ENCODE measurements at regions not wholly inside any gene's neighbourhood (a gene's known extent, or its start where the extent isn't known, plus 50 kb on each side); places are given as distances from the start of the nearest gene placed in this dataset.
"Not testable (repeated sequence)": the region's sequence is repeated elsewhere in the genome, so short reads cannot be mapped to it uniquely, and the experiment has no call there.

GRCh38 chr4:177974461-177974860, 532.2 kb upstream of the AGA start:
- no peak for DNase-seq (ENCODE audit: low spot score)
- intact Hi-C loops (cut with DNase I) = no loop called here

GRCh38 chr4:177975315-177975987, 533.2 kb upstream of the AGA start:
- intact Hi-C loops (cut with DNase I) = no loop called here
- no peak for DNase-seq (ENCODE audit: low spot score)

DNA sequence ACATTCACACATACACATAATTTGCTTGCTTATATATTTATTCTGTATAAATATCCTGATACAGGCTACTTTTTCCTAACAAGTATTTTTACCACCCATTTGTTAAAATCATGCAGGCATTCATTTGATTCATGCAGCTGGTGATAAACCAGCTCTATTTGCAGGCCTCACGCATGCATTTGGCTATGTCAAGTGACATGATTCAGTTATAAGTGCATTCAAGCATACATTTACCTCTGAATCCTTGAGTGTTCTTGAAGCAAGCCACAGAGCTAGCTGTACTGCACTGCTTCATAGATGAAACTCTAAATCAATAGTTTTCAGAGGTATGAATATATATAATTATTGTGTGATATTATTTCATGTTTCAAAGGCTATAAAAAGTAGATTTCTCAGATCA, 544.0 kb upstream of the AGA start:
- DNase-seq (ENCODE audit: low spot score) = no peak
- intact Hi-C loops (cut with DNase I) = no loop called here

DNA sequence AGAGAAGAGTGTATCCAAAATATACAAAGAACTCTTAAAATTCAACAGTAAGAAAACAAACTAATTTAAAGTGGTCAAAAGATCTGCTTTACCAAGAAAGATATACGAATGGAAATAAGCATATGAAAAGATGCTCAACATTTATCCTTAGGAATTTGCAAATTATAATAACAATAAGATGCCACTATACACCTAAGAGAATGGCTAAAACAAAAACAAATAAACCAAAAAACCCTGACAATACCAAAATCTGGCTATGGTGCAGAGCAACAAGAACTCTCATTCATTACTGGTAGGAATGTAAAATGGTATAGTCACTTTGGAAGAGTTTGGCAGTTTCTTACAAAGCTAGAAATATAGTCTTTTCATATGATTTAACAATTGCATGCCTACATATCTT, 545.7 kb upstream of the AGA start:
- DNase-seq (ENCODE audit: low spot score) = no peak
- intact Hi-C loops (cut with DNase I) = no loop called here

- intact Hi-C loops (cut with DNase I) = no loop called here
- DNase-seq (ENCODE audit: low spot score) = no peak
Observed at GRCh38 chr4:177989503-177990201, 547.4 kb upstream of the AGA start.

DNA sequence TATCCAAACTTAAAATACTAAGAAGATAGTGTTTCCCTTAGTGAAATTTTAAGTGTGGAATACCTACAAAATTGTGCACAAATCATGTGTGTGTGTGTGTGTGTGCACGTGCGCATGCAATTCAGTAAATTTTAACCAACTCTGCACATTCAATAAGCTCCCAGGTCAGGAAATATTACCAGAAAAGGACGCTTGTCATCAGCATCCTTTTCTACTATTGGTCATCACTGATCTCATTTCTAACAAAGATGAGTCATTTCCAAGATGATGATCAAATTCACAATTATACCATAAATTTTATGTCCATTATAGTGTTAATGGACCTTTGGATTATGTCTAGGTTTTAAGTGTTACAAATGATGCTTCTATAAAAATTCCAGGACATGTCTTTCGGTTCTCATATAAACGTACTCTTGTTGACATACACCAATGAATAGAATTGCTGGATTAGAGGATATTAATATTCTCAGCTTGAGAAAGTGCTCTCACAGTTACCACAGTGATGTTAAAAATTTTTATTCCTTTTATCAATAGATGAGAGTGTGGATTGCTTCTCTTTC, 560.9 kb upstream of the AGA start:
- no peak for DNase-seq (ENCODE audit: low spot score)
- intact Hi-C loops (cut with DNase I) = no loop called here

DNA sequence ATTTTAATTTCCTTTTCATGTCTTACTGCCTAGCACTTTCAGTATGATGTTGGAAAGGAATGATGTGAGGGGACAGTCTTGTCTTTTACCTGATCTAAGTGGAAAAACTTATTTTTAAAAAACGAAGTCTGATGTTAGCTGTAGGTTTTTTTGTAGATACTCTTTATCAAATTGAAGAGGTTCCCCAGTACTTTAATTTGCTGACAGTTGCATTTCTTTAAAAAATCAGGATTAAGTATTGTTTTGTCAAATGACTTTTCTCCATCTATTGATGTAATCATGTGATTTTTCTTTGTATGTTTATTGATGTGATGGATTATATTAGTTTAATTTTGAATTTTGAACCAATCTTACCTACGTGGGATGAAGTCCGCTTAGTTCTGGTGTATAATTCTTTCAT, 568.4 kb upstream of the AGA start:
- no peak for DNase-seq (ENCODE audit: low spot score)
- intact Hi-C loops (cut with DNase I) = no loop called here

DNA sequence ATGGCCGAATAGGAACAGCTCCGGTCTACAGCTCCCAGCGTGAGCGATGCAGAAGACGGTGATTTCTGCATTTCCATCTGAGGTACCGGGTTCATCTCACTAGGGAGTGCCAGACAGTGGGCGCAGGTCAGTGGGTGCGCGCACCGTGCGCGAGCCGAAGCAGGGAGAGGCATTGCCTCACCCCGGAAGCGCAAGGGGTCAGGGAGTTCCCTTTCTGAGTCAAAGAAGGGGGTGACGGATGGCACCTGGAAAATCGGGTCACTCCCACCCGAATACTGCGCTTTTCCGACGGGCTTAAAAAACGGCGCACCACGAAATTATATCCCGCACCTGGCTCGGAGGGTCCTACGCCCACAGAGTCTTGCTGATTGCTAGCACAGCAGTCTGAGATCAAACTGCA, 572.8 kb upstream of the AGA start:
- DNase-seq (ENCODE audit: low spot score); intact Hi-C loops (cut with DNase I): not testable (repeated sequence)

DNA sequence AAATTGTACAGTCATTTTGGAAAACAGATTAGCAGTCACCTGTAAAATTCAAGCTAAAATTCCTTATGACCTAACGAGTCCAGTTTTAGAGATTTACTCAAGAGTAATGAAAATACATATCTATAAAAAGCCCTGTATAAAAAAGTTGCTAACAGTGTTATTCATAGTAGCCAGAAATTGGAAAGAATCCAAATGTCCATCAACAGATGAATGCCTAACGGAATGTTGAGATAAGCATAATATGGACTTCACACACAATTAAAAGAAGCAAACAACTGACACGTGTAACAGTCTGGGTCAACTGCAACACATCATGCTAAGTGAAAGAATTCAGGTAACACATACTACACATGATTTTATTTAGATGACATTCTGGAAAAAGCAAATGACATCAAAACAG, 584.8 kb upstream of the AGA start:
- DNase-seq (ENCODE audit: low spot score) = no peak
- intact Hi-C loops (cut with DNase I) = no loop called here

DNA sequence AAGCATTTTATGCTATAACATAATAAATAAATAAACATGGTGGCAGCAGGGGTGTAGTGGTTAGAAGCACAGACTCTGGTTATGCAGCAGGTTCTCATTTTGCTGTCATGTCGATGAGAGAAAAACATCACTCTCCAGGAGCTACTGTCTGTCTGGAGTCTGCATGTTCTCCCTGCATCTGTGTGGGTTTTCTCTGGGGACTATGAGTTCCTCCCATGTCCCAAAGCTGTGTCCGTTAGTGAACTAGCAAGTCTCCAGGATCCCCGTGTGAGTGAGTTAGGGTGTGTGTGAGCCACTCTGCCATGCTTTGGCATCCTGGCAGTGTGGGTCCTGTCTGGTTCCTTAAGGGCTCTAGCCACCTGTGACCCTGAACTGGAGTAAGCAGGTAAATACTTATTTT, 585.6 kb upstream of the AGA start:
- intact Hi-C loops (cut with DNase I) = no loop called here
- DNase-seq (ENCODE audit: low spot score) = no peak

DNA sequence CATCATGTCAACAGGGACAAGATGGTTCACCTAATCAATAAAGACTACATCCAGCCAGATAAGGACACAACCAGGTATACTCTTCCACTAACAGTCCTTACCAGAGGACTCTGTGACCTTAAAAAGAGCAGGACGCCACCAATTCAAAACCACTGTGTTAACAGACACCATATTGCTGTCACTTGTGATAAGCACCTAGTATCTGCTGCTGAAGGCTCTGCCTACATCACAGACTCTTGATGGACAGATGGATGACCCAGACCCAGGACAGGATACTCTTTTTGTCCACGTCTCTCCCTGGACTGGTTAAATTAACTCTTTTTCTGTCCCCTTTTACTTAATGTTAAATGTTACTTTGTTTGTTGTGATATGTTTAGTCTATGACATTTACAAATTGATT, 586.2 kb upstream of the AGA start:
- no peak for DNase-seq (ENCODE audit: low spot score)
- intact Hi-C loops (cut with DNase I) = no loop called here

DNA sequence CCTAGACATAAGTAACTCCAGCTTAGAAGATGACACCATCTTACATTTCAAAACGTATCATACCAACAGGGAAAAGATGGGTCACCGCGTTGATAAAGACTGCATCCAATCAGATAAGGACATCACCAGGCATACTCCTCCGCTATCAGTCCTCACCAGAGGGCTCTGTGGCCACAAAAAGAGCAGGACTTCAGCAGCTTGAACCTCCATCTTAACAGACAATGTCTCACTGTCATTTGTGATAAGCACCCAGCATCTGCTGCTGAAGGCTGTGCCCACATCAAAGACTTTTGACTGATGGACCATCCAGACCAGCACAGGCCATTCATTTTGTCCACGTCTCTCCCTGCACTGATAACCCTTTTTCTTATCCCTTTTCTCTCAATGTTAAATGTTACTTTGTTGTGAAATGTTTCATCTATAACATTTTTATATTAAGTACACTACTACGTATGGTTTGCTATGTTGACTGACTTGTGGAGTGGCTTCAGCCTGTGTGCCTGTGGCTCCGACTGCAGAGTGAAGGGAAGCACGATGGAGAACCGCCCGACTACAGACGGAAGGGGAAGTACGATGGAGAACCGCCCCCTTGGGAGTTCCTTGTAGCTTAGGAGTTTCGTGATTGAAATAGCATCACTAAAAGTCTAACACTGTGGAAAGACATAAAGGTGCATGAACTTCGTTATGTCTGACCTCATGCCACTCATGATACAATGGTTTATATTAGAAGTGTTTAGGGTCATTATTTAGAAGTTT, 595.4 kb upstream of the AGA start:
- intact Hi-C loops (cut with DNase I) = no loop called here

DNA sequence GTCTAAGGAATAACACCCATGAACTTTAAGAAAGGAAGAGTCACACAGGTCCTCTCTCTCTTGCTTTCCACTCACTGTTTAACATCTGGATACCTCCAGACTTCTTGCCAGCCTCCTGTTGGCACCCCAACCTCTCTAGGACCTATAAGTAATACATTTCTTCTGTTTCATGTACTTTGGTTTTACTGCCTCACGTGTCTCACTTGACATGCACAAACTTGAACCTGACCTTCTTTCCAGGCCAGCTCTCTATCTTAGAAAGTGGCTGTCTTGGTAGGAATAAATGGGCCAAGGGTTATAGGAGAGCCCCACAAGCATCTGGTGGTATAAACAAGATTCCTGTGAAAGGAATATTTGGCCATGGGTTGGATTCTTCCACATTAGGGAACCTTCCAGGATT, 614.8 kb upstream of the AGA start:
- DNase-seq (ENCODE audit: low spot score) = no peak
- intact Hi-C loops (cut with DNase I) = no loop called here

More for the DNA sequence above, 595.4 kb upstream of the AGA start:
- DNase-seq (ENCODE audit: low spot score) = no peak

DNA sequence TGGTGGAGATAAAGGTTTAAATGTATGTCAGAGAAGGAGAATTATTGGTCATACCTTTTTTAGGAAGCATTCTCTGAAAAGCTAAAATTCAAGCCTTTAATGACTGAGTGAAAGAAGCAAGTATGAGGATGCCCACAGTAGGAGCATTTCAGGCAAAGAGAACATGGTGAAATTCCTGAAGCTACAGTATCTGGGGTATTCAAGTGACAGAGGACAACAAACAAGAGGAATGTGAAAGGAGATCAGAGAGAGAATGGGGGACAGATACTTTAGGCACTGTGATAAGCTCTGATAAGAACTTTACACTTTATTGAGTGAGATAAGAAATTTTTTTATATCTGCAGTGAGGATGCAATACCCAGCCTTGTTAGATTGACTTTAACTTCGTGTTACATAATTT, 621.3 kb upstream of the AGA start:
- no peak for DNase-seq (ENCODE audit: low spot score)
- intact Hi-C loops (cut with DNase I) = no loop called here

DNA sequence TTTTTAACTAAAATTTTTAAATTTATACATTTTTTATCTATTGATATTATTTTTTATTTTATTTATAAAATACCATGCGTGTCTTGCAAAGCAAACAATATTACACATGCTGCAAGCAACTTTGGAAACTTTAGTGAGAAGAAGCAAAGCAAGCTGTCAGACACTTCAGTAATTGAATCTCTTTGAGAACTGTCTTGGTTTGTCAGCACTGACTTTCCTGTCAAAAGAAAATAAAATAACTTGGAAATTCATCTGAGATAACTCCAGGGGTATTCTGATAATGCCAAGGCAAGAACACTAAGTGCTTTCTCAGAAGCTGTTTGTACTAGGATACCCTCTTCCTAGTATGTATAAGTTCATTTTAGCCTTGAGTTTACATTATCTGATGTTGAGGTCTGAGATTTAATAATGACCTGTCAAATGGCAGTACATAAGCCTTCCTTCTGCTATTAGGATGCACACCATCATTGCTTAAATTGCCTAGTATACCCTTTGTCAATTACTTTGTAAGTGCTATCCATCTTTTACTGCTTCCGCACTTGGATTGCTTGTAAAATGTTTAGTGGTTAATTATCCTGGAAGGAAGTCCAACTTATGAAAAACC, 624.2 kb upstream of the AGA start:
- intact Hi-C loops (cut with DNase I) = no loop called here
- DNase-seq (ENCODE audit: low spot score) = no peak

GRCh38 chr4:178068136-178068535, 625.9 kb upstream of the AGA start:
- intact Hi-C loops (cut with DNase I) = no loop called here
- DNase-seq (ENCODE audit: low spot score) = no peak

DNA sequence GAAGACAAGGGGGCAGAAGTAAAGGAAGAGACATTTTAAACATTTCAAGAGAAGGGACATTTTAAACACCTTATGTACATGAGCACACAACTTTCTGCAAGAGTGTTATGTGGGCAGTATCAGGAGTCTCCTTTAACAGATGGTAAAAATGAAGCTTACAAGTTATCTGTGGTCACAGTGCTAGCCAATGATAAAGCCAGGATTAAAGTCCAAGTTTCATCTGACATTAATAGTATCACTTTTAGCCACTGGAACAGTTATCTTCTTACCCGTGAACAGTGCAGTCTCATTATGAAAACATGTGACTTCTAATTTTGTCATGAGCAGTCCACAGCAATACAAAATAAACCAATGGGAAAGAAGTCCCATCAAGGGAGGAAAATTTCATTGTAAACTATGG, 627.9 kb upstream of the AGA start:
- intact Hi-C loops (cut with DNase I) = no loop called here
- DNase-seq (ENCODE audit: low spot score) = no peak

DNA sequence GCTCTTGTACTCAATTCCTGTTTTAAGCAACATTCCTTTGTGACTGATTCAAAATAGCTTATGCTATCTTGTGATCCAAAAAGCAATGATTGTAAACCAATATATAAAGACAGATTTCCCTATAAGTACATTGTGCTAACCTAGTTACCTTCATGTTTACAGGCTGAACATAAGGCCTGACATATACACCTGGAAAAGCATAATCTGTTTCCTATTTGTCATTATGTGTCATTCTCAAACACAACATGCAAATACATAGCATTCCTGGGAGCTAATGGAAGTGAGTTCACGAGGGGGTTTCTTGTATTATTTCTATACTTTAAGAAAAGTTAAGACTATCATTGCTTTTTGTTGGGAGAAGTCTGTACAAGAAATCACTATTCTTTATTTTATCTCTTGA, 638.1 kb upstream of the AGA start:
- no peak for DNase-seq (ENCODE audit: low spot score)
- intact Hi-C loops (cut with DNase I) = no loop called here

DNA sequence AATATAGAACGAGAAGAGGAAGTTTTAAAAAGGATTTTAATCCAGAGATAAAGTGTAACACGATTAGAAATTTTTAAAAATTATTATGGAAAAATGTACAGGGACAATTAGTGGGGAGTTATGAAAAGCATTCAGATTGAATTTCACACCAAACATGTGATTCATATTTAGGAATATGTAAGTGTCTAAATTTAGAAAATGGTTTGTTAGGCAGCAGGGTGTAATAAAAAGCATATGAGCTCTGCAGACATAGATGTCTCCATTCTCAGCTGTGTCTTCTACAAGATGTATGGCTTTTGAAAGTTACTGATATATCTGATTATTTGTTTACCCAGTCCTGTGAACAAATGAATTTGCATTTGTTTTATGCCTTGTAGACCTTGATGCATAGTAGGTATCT, 638.9 kb upstream of the AGA start:
- DNase-seq (ENCODE audit: low spot score) = no peak
- intact Hi-C loops (cut with DNase I) = no loop called here

DNA sequence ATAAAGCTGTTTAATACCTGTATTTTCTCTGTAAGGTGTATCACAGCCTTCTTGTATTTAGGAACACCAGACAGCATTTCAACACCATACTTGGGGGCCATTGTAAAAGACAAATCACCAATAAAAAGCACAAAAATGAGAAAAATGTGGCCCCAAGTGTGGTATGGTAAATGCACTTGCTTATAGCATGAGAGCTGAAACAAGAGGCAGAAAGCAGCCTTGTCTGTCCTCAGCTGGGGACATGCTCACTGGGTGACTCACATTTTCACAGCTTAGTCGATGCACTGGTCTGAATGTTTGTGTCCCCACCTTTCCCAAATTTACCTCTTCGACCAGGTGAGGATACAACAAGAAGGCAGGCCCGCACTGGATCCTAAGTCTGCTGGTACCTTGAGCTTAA, 639.7 kb upstream of the AGA start:
- intact Hi-C loops (cut with DNase I) = no loop called here

More for the DNA sequence above, 639.7 kb upstream of the AGA start:
- no peak for DNase-seq (ENCODE audit: low spot score)

All from posterior vena cava (tissue), 2 donors.